IPS DF 4.7 (cell line): ENCODE measurements at regions not wholly inside any gene's neighbourhood (a gene's known extent, or its start where the extent isn't known, plus 50 kb on each side); places are given as distances from the start of the nearest gene placed in this dataset.
"Not testable (repeated sequence)": the region's sequence is repeated elsewhere in the genome, so short reads cannot be mapped to it uniquely, and the experiment has no call there.

ENCODE experiments used
- DNase-seq: peaks from one replicate; pipeline ENCODE4 v3.0.0-alpha.2; 2013; ENCODE audit warnings: low spot score; ENCODE audit errors: extremely low read depth

- DNase-seq: no peak
These were observed 322.5 kb upstream of the ZNF507 start for GRCh38 chr19:32022731-32023563.

DNA sequence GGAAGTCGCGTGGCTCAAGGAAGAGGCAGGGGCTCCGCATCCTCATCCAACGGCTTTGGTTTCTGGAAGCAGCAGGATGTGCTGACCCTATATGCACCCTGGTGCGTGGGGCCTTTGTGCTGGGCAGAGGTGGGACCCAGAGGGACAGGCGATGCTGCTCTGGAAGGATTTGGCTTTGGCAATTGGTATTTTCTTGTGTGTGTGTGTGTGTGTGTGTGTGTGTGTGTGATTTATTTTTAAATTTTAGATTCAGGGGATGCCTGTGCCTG lies 321.9 kb upstream of the ZNF507 start:
- DNase-seq: no peak

DNA sequence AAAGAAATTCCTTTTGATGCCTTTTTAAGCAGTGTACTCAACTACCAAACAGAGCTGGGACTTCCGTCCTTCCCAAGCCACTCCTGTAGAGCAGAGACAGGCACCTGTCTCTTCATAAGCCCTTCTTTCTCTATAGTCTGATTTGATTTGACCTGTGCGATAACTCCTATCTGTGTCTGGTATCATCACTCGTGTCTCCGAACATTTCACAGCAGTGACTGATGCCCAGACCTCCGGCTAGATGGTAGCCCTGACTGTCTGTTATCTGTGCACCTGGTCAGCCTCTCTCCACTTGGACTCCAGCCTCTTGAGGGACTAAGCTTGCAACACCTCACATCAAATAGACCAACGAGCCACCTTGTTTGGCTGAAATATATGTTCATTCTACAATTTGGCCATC lies 316.2 kb upstream of the ZNF507 start:
- no peak for DNase-seq

- no peak for DNase-seq
These were observed 312.8 kb upstream of the ZNF507 start for GRCh38 chr19:32032561-32032960.

- DNase-seq: no peak
These were observed 309.8 kb upstream of the ZNF507 start for GRCh38 chr19:32035626-32036025.

- DNase-seq: no peak
These were observed 307.1 kb upstream of the ZNF507 start for GRCh38 chr19:32038021-32038920.

DNA sequence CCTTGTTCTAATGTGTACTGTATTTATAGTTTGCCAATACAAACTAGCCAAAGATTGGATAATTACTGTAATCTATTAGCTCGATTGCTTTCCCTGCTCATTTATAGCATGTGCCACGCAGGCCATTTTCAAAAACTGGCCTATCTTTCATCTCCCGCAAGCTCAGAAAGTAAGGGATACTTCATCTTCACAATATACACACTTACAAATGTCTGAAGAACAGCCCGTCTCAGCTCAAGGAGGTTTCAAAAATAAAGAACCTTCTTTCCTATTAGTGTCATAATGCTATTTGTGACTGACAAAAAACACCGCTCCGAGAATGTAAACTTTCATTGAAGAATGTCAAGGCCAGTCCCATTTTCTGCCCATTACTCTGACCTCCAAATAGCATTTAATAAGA lies 306.4 kb upstream of the ZNF507 start:
- DNase-seq: no peak

- DNase-seq: no peak
These were observed 306.0 kb upstream of the ZNF507 start for GRCh38 chr19:32039440-32039839.

DNA sequence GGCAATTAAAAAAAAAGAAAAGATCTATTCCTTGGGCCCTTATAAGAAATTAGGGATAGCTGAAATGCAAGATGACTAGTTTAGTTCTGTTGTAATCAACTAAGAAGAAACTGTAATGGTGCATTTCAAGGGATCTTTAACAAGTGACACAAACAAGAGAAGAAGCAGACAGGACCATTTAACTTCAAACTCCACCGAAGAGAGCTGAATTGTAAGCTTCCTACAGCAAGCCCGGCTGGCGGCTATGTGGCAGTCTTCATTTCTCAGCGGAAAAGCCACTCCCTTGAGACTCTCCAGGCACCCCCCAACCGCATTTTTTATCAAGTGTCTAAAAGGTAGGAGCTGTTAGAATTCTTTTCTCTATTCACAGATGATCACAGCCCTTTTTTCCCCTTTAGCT lies 305.2 kb upstream of the ZNF507 start:
- no peak for DNase-seq

DNA sequence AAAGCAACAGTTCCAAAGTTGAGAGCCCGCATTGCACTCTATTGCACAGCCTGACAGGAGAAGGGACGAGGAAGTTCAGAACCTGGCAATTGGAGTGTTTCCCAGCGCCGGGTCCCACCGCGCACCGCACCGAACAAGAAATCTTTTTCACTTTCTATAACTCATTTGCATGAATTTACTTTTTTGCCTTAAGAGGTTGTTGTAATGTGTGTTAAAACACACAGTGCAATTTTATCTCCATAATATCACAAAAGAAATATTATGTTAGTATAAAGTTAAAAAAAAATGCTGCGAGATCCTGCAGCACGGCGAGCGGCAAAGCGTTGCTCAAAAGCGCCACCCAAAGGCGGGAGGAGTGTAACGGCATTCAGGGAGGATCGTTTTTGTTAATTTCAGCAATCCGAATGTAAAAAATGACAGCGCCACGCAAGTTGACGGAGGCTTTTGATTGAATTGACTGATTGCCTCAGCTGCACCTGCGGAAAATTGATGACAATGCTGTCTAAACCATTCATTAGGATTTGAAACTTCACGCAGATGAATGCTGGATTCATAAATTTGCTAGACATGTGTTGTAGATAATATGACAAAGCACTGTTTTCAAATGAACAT lies 303.6 kb upstream of the ZNF507 start:
- DNase-seq: no peak

DNA sequence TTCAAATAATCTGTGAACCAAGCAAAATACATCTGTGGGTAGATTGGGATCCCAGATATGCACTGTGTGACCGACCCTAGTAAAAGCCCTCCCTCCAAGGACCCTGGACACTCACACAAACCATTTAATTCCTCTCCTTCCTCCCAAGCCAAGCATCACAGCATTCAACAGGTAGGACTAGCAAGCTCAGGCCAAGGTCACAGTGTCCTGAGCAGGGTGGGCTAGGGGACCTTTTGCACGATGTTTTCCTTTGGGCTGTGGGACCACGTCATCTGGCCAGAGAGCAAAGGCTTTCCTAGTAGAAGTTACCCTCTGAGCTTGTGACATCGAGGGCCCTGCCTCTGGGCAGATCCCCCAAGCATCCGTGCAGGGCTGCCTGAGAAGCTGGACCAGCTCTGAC lies 297.6 kb upstream of the ZNF507 start:
- DNase-seq: no peak

GRCh38 chr19:32053376-32053775 lies 292.0 kb upstream of the ZNF507 start:
- DNase-seq: no peak

- DNase-seq: no peak
These were observed 291.5 kb upstream of the ZNF507 start for GRCh38 chr19:32053861-32054260.

DNA sequence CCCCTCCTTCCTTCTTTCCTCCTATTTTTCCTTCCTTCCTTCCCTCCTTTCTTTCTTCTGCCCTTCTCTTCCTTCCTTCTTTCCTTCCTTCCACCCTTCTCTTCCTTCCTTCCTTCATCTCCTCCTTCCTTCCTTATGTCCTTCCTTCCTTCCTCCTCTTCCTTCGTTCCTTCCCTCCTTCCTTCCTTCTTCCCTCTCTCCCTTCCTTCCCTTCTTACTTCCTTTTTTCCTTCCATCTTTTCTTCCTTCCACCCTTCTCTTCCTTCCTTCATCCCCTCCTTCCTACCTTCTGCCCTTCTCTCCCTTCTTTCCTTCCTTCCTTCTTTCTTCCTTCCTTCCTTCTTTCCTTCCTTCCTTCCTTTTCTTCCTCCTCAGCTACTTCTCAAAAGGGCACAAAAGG lies 287.3 kb upstream of the ZNF507 start:
- no peak for DNase-seq

GRCh38 chr19:32061315-32061714 lies 284.1 kb upstream of the ZNF507 start:
- DNase-seq: no peak

GRCh38 chr19:32063601-32064000 lies 281.8 kb upstream of the ZNF507 start:
- DNase-seq: no peak

- DNase-seq: no peak
These were observed 279.4 kb upstream of the ZNF507 start for GRCh38 chr19:32066056-32066455.

- DNase-seq: peak; percentile 11
These were observed 277.7 kb upstream of the ZNF507 start for GRCh38 chr19:32067685-32068084.

- no peak for DNase-seq
These were observed 276.6 kb upstream of the ZNF507 start for GRCh38 chr19:32068793-32069192.

DNA sequence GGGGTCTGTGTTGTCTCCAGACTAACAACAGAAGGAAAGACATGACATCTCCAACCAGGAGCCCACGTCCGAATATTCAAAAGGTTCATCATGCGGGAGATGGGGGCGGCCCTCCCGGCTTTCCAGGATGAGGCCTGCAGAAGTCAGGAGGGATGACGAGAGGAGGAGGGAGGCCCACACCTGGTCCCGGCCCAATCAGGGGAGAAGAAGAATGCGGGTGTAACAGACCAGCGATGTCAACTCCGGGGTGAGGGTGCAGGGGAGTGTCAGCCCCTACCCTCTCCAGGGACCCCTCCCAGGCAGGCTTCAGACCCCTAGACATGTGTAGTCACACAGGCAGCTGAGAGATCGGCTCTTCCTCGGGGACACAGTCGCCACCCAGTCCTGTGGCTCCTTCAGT lies 275.3 kb upstream of the ZNF507 start:
- no peak for DNase-seq

- DNase-seq: no peak
These were observed 263.4 kb upstream of the ZNF507 start for GRCh38 chr19:32082028-32082427.

DNA sequence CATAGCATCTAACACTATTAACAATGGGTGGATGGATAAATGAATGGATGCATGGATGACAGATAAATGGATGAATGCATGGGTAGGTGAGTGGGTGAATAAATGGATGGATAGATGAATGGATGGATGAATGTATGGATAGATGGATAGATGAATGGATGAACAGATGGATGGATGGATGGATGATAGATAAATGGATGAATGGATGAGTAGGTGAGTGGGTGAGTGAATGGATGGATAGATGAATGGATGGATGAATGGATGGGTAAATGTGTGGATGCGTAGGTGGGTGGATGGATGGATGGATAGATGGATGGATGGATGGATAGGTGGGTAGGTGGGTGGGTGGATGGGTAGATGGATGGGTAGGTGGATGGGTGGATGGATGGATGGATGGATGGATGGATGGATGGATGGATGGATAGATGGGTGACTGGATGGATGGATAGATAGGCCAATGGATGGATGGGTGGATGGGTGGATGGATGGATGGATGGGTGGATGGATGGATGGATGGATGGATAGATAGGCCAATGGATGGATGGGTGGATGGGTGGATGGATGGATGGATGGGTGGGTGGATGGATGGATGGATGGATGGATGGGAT lies 260.6 kb upstream of the ZNF507 start:
- DNase-seq: not testable (repeated sequence)
